ENCODE measurements at regions not wholly inside any gene's neighbourhood (a gene's known extent, or its start where the extent isn't known, plus 50 kb on each side); places are given as distances from the start of the nearest gene placed in this dataset.

- TF ChIP-seq ZFY (CRISPR knock-in tag; IDR thresholded peaks at IDR 0.05) (peak; percentile 21; the same call in 1 of the 2 replicates), ZMYM3 (CRISPR knock-in tag; IDR thresholded peaks at IDR 0.05) (peak; percentile 92), HOXA3 (CRISPR knock-in tag; IDR thresholded peaks at IDR 0.05) (no peak), ZSCAN25 (CRISPR knock-in tag; IDR thresholded peaks at IDR 0.05) (peak; percentile 80), CHD4 (IDR thresholded peaks at IDR 0.05; ENCODE audit: borderline replicate concordance, low read length) (peak; percentile 60; the same call in 1 of the 2 replicates), MYC (CRISPR knock-in tag; IDR thresholded peaks at IDR 0.05; ENCODE audit: borderline replicate concordance) (0 out of 2 replicates have a peak, but pooled peaks have one; percentile 3), ISL2 (CRISPR knock-in tag; IDR thresholded peaks at IDR 0.05) (0 out of 2 replicates have a peak, but pooled peaks have one; percentile 12), NFATC3 (CRISPR knock-in tag; IDR thresholded peaks at IDR 0.05) (no peak), ZIK1 (CRISPR knock-in tag; IDR thresholded peaks at IDR 0.05; ENCODE audit: borderline replicate concordance, low read depth) (peak; percentile 14; the same call in 1 of the 2 replicates), CTCF (CRISPR knock-in tag; IDR thresholded peaks at IDR 0.05) (peak; percentile 34), ZNF558 (CRISPR knock-in tag; IDR thresholded peaks at IDR 0.05; ENCODE audit: borderline replicate concordance) (no peak), ZNF274 (CRISPR knock-in tag; IDR thresholded peaks at IDR 0.05) (0 out of 2 replicates have a peak, but pooled peaks have one; percentile 60), DNMT1 (CRISPR knock-in tag; IDR thresholded peaks at IDR 0.05) (peak; percentile 63; the same call in 1 of the 2 replicates), ASH2L (IDR thresholded peaks at IDR 0.05; ENCODE audit: insufficient read length, low read depth, low read length) (no peak), MEF2D (CRISPR knock-in tag; IDR thresholded peaks at IDR 0.05) (peak; percentile 47; the same call in 1 of the 2 replicates), ZSCAN31 (CRISPR knock-in tag; IDR thresholded peaks at IDR 0.05; ENCODE audit: low read depth) (no peak), ZNF687 (CRISPR knock-in tag; IDR thresholded peaks at IDR 0.05) (peak; percentile 45), ZNF230 (CRISPR knock-in tag; IDR thresholded peaks at IDR 0.05) (peak; percentile 69; the same call in 1 of the 2 replicates), ZNF83 (CRISPR knock-in tag; IDR thresholded peaks at IDR 0.05; ENCODE audit: borderline replicate concordance) (0 out of 2 replicates have a peak, but pooled peaks have one; percentile 32), ZNF430 (CRISPR knock-in tag; IDR thresholded peaks at IDR 0.05) (peak; percentile 74), ZNF543 (CRISPR knock-in tag; IDR thresholded peaks at IDR 0.05) (no peak), ZZZ3 (CRISPR knock-in tag; IDR thresholded peaks at IDR 0.05; ENCODE audit: borderline replicate concordance) (0 out of 2 replicates have a peak, but pooled peaks have one; percentile 35), TERF1 (CRISPR knock-in tag; IDR thresholded peaks at IDR 0.05) (0 out of 2 replicates have a peak, but pooled peaks have one; percentile 16)
Measured at GRCh38 chr17:73782641-73783381, 138.6 kb upstream of the SDK2 start (continued).

Measured in HepG2 (cell line).